Retina (tissue), 1 donor: ENCODE measurements at regions not wholly inside any gene's neighbourhood (a gene's known extent, or its start where the extent isn't known, plus 50 kb on each side); places are given as distances from the start of the nearest gene placed in this dataset.
A peak's percentile ranks its signal among the peaks of the same experiment; 100 is the strongest.

Source experiments
- DNase-seq: peaks from one replicate; pipeline ENCODE4 v3.0.0-alpha.2; 2016

- DNase-seq: no peak
These were observed 97.2 kb downstream of the TRIM36 start for GRCh38 chr5:115072266-115073064.

- no peak for DNase-seq
These were observed 99.0 kb downstream of the TRIM36 start for GRCh38 chr5:115070737-115071136.

- peak; percentile 52 for DNase-seq
These were observed 100.4 kb downstream of the TRIM36 start for GRCh38 chr5:115069087-115069968.

GRCh38 chr5:115068239-115069086 lies 101.2 kb downstream of the TRIM36 start:
- DNase-seq: no peak

- no peak for DNase-seq
These were observed 105.3 kb downstream of the TRIM36 start for GRCh38 chr5:115064380-115064779.

- DNase-seq: no peak
These were observed 115.2 kb downstream of the TRIM36 start for GRCh38 chr5:115054387-115054951.

- no peak for DNase-seq
These were observed 116.8 kb downstream of the TRIM36 start for GRCh38 chr5:115052948-115053347.

GRCh38 chr5:115050866-115051265 lies 118.8 kb downstream of the TRIM36 start:
- DNase-seq: no peak

- DNase-seq: peak; percentile 21
These were observed 135.8 kb downstream of the TRIM36 start for GRCh38 chr5:115033861-115034260.

GRCh38 chr5:115028557-115028956 lies 141.2 kb downstream of the TRIM36 start:
- DNase-seq: no peak

GRCh38 chr5:115024922-115025321 lies 144.8 kb downstream of the TRIM36 start:
- no peak for DNase-seq

- no peak for DNase-seq
These were observed 147.4 kb downstream of the TRIM36 start for GRCh38 chr5:115022303-115022702.

GRCh38 chr5:115016646-115017045 lies 153.1 kb downstream of the TRIM36 start:
- no peak for DNase-seq

- no peak for DNase-seq
These were observed 170.5 kb downstream of the TRIM36 start for GRCh38 chr5:114999176-114999575.

GRCh38 chr5:114989512-114989911 lies 180.2 kb downstream of the TRIM36 start:
- DNase-seq: no peak

GRCh38 chr5:114988096-114988495 lies 181.6 kb downstream of the TRIM36 start:
- no peak for DNase-seq

- DNase-seq: no peak
These were observed 184.9 kb downstream of the TRIM36 start for GRCh38 chr5:114984796-114985195.

GRCh38 chr5:114981111-114981510 lies 188.6 kb downstream of the TRIM36 start:
- DNase-seq: no peak

- no peak for DNase-seq
These were observed 191.6 kb downstream of the TRIM36 start for GRCh38 chr5:114977979-114978573.

- DNase-seq: no peak
These were observed 200.2 kb downstream of the TRIM36 start for GRCh38 chr5:114969482-114969881.

GRCh38 chr5:114957384-114957783 lies 212.3 kb downstream of the TRIM36 start:
- DNase-seq: no peak

GRCh38 chr5:114953565-114953964 lies 216.1 kb downstream of the TRIM36 start:
- DNase-seq: no peak
